RPMI7951 (cell line): ENCODE measurements at regions not wholly inside any gene's neighbourhood (a gene's known extent, or its start where the extent isn't known, plus 50 kb on each side); places are given as distances from the start of the nearest gene placed in this dataset.

Source experiments
- DNase-seq: peaks from one replicate; pipeline ENCODE4 v3.0.0-alpha.2; 2012; ENCODE audit warnings: low read depth

DNA sequence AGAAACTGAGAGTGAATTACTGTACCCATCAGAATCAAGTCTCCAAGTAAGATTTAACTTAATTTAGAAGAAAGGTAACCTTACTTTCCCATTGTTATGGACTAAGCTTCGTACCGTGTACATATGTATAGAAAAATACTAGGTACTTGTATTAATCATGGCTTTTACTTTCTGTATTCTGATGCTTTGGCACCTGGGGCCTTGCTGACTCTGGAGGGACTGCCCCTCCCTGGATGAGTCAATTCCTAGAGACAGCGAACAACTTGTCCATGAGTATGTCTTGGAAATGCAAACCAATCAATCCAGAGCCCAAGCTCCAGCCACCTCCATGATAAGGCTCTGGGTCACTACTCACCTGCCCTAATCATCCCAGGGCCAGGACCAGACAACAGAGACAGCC, 50.0 kb upstream of the DGKG start:
- DNase-seq: no peak
